Left renal cortex interstitium (tissue), 4 donors: ENCODE measurements at regions not wholly inside any gene's neighbourhood (a gene's known extent, or its start where the extent isn't known, plus 50 kb on each side); places are given as distances from the start of the nearest gene placed in this dataset.

Source experiments
- DNase-seq, 4 donors: peaks; one replicate each; pipeline ENCODE4 v3.0.0-alpha.2; 2013; ENCODE audit warnings: low read depth in 4 of 4, low spot score in 2 of 4, missing footprints in 1 of 4

GRCh38 chr2:23220513-23221094 lies 164.4 kb upstream of the KLHL29 start:
- no peak for DNase-seq

DNA sequence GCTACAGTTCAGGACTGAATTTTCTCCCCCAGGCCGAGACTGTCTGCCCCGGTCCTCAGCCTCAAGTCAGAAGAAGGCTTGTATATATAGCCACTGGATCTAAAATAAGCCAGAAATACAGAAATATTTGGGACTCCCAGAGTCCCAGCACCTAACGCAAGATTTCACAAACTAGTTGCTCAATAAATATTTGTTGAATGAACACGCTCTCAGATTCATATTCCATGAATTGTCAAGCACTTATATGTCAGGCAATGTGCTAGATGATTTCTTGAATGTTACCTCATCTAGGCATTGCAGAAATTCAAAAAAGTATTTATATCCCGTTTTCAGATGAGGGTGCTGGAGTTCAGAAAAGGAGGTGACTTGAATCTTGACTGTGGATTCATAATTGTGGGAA lies 163.7 kb upstream of the KLHL29 start:
- DNase-seq, result no peak

DNA sequence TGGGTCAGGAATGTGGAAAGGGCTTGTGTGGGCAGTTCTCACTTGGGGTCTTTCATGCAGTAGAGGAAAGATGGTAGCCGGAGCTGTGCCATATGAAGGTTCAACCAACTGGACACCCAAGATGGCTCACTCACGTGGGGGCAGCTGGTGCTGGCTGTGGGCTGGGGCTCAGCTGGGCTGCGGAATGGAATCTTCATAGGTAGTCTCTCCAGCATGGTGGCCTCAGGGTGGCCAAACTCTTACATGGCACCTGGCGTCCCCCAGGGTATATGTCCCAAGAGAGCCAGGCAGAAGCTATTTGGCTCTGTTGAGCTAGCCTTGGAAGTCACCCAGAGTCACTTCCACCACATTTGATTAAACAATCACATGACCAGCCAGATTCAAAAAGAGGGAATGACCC lies 163.1 kb upstream of the KLHL29 start:
- DNase-seq, result no peak

DNA sequence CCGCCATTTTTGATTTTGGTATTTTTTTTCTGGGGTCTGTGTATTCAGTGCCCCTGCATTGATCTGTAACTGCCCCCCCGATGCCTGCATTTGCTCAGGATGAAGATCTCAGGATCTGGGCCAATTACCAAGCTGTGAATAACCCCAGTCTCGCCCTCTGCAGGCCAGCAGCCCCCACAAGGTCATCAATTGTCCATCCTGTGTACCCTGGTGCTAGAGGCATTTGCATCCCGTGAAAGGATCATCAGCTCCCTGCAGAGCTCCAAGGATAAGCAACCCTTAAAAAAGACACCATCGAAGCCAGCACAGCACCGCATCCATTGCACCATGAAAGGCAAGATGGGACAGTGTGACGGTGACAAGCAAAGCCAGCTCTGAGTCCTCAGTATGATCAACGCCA lies 154.1 kb upstream of the KLHL29 start:
- DNase-seq, result no peak

DNA sequence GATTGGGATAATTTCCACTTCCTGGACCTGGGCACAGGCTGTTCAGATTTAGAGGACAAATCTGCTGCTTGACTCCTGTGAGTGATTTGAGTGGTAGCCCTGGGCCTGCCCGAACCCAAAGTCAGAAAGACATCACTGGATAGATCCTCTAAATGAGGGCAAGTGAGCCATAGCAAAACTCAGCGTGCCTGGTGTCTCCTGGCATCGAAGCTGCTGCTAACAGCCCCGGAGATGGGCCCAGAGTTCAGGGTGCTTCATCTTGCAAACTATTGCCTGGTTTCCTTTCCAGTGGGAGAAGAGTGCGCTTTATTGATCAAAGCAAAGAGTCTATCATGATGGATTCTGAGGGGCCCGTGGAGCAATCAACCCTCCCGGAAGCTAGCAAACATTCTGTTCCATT lies 153.1 kb upstream of the KLHL29 start:
- no peak for DNase-seq

GRCh38 chr2:23235292-23235691 lies 149.7 kb upstream of the KLHL29 start:
- DNase-seq, result no peak

DNA sequence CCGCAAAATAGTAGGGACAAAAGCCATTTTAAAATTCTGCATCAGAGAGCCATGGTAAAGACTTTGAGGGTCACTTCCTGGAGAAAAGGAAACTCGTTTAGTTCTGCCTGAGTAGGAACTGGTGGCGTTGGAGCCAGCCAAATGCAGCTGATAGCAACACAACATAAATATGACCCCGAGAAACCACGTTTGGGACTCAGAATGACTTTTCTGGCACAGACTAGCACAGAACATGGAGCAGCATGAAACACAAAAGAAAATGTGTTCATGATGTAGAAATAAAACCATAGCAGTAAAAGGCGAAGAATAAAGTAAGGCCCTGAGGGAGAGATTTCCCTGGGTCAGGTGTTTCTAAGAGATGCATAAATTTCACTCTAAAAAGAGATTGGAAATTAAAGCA lies 149.2 kb upstream of the KLHL29 start:
- DNase-seq, result no peak

DNA sequence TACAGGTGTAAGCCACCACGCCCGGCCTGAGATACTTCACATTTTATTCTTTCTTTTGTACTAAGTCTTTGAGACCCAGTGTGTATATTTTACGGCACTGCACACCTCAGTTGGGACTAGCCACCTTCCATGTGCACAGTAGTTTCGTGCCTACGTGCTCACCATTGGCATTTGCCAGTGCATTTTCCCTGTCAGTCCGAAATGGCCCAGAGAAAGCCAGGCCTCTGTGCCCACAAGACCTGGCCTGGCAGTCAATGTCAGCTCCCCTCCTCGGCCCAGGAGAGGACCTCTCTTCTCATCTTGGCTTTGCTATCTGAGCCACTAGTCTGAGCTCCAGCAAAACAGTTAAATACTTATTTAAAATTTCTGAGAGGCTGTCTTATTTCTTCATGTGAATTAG lies 147.8 kb upstream of the KLHL29 start:
- no peak for DNase-seq

- no peak for DNase-seq
These were observed 146.8 kb upstream of the KLHL29 start for GRCh38 chr2:23238011-23238657.

DNA sequence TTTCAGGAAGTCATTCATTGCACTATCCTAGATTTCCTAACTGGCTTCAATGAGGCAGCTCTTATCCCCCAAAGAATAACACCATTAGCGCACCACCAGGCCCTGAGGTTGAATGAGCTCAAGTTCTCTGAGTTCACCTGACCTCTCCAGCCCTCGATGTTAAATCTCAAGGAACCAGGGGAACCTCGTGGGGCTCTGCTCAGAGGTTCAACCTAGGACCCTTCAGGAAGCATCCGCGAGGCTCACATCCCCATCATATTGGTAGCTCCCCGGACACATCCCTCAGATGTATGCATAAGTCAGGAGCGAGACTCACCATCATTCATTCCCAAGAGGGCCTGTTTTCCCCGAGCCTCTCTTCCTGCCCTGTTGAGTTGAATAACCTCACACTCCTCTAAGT lies 145.6 kb upstream of the KLHL29 start:
- no peak for DNase-seq

DNA sequence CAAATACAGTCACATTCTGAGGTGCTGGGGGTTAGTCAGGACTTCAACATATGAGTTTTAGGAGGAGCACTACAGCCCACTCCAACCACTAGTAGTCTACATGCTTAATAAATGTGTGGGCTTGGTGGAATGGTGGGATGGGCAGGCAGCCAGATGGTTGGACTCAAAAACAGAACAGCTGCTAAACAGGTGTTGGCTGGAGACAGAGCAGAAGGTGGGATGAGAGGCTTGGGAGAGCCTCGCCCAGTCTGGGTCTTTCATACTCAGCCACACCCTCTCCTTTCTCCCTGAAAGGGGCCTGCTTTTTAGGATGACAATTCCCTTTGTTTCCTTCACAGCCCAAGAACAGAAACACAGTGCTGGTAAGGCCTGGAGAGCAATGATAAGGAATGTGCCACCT lies 143.9 kb upstream of the KLHL29 start:
- no peak for DNase-seq

DNA sequence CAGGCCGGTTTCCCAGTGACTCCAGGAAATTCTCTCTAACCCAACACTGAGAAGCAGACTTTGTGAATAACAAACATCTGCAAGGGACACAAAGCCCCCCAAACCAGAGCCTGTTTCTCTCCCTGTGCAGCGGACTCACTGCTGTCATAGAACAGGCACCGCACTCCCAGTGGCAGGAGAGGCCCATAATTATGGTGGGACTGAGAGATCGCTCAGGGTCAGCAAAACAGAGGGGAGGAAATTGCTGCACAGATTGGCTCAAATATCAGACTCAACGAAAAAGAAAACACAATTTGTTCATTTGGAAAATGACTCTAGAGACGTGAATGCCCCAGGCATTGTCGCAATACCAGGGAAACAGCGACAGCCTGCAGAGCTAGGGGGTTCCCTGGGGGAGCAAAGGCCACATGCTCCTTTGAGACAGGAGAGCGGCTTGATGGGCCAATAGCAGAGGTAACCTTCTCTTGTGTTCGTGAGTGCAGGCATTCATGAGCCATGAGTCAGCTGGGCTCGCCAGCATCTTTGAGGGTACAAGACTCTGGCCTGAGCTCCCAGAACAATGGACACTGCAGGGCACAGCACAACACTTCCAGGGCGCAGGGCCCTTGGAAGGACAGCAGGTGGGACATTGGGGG lies 143.3 kb upstream of the KLHL29 start:
- DNase-seq, result no peak

DNA sequence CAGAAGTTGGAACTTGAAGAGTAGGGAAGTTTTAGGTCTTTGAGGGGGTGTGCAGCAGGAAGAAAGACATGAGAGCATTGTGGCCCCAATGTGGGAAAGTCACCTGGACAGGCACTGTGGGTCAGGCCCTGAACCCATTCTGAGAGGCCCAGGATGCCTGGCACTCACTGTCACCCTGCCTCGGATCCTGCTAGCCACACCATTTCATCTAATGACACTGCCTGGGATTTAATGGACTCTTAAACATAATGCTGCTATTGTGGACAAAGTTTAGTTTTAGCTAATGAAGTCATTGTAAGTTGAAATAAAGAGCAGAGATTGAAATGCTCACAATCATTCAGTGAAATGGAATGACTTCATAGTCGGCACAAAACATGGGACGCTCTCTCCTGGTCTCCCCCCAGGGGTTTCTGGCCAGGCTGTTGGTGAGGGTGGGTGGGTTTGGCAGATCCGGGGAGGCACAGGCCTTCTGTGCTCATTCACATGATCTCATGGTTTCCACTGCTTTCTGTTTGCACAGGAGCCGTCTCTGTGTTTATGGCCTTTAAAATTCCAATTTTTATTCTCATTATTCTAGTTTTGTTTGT lies 141.8 kb upstream of the KLHL29 start:
- no peak for DNase-seq

GRCh38 chr2:23244617-23245016 lies 140.4 kb upstream of the KLHL29 start:
- no peak for DNase-seq

DNA sequence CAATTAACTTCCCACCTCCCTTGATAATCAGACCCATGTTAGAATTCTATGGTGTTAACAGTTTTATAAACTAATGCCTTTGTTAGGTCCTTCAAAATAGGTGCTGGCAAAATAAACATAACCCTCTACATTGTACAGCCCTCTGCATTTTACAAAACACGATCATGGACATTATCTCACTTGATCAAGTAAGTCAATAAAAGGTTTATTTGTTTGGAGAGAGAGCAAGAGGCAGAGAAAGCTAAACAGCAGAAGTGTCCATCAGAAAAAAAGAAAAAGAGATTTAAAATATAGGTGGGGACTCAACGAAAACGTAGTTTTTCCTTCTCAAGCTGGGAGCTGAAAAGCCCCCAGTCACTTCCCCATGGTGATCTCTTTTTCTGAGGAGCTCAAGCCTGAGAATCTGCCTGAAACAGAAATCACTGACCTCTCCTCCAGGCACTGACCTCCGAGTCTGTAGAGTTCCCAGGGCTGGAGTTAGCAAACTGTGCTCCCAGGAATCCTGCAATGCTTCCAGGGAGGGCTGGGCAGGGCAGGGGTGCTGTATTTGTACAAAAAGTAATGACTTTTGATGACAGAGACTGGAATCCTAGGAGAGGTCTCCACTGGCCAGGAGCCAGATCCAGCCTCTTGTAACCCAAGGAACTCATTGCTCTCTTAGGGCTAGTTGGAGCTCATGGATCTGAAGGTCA lies 137.8 kb upstream of the KLHL29 start:
- DNase-seq, result no peak

GRCh38 chr2:23248667-23249066 lies 136.3 kb upstream of the KLHL29 start:
- no peak for DNase-seq

DNA sequence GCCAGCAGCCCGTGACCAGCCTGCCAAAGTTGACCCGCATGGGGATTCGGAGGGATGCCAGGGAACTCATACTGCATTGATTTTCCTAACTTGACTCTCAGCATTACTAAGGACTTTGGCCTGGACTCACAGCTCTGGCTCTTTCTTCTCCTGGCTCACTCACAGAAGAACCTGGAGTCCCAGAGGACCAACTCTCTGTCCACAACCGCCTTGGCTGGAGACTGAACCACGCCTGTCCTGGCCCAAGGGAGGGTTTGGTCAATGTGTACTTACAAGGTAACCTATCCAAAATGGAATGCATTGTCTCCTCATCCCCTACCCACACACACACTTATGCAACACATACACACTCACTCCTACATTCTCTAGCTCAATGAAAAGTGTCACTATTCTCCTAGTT lies 135.6 kb upstream of the KLHL29 start:
- no peak for DNase-seq

DNA sequence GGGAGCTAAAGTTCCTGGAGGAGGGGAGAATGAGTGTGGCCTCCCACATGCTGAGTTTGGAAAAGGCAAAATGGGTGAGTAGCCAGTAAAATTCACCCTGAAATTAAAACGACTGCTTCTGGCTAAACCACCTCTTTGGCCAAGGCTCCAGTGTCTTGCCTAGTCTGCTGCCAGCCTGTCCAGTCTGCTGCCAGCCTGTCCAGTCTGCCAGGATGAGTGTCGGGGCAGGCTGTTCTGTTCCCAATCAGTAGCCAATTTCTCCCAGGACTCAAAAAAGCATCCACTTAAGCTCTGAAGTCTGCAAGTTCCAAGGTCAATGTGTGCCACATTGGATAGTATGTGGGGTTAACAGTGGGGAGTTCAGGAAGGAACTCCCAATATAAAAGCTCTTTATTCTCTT lies 134.6 kb upstream of the KLHL29 start:
- no peak for DNase-seq

DNA sequence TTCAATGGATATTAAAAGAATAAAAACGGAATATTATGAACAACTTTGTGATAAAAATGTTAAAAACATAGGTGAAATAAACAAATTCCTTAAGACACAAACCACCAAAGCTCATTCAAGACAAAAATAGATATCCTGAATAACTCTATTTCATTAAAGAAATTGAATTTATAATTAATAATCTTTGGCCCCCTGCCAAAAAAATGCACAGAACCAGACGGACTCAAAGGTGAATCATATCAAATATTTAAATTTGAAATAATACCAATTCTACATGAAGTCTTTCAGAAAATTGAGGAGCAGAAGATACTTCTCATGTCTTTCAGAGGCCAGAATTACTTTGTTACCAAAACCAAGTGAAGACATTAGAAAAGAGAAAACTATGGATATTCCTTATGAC lies 128.3 kb upstream of the KLHL29 start:
- no peak for DNase-seq

DNA sequence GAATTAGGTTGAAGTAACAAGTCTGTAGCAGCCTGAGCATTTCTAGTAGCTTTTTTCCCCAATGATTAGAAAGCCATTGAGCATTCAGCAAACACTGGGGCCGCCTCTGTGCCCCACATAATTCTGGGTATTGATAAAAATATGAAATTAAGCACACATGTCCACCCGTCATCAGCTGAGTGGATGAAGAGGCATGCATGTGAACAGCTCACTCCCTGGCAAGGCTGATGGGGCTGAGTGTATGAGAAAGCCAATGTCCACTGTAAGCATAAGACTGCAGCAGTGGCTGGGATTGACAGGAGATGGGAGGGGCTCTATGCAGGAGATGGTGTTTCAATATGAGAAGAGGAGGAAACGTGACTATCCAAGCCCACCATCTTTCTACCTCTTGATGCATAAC lies 124.4 kb upstream of the KLHL29 start:
- DNase-seq, result no peak

DNA sequence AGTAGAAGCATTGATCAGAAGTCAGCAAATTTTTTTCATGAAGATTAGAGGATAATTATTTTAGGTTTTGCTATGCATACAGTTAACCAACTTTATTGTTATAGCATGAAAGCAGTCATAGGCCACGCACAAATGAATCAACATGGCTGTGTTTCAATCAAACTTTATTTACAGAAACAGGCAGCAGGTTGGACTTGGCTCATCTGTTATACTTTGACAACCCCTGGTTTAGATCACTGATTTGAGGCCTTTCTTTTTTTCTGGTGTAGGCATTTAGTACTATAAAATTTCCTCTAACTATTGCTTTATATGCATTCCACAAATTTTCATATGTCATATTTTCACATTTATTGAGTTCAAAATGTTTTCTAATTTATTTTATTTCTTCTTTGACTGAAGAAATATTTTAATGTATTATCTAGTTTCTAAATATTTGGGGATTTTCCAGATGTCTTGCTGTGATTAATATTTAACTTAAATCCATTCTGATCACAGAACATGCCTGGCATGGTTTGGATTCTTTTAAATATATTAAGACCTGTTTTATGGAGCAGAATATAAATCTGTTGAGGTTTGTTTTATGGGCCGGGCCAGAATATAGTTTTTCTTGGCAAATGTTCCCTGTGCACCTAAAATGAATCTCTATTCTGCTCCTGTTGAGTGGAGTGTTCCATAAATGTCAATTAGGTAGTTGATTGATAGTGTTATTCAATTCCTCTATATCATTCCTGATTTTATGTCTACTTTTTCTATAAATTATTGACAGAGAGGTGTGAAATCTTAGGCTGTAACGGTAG lies 116.3 kb upstream of the KLHL29 start:
- DNase-seq, result no peak
